ENCODE measurements at regions not wholly inside any gene's neighbourhood (a gene's known extent, or its start where the extent isn't known, plus 50 kb on each side); places are given as distances from the start of the nearest gene placed in this dataset.

DNA sequence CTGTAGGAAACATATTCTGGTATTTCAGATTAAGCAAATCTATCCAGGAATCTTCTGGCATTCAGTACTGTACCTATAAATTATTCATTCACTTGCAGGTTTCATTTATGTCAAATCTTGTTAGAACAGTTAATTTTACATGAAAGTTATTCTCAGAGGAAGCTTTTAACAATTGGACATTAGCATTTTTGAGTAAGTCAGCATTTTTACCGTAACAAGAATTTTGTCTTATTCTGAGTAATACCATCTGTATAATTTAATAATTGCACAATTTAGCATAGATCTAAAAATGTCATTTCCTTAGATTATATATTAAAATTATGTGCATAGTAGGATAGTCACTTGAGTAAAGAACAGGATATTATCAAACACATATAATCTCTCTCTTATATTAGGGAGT lies 764.8 kb upstream of the LRFN5 start:
- H3K36me3 Mint-ChIP-seq (ENCODE audit: low read depth): no peaks in the 10 kb centered on the region
- no peak overlapping the region for H3K27ac Mint-ChIP-seq
- no peaks in the 10 kb centered on the region for H3K4me1 Mint-ChIP-seq
- H3K4me3 Mint-ChIP-seq: no peak overlapping the region
- TF ChIP-seq, protein P1, sequence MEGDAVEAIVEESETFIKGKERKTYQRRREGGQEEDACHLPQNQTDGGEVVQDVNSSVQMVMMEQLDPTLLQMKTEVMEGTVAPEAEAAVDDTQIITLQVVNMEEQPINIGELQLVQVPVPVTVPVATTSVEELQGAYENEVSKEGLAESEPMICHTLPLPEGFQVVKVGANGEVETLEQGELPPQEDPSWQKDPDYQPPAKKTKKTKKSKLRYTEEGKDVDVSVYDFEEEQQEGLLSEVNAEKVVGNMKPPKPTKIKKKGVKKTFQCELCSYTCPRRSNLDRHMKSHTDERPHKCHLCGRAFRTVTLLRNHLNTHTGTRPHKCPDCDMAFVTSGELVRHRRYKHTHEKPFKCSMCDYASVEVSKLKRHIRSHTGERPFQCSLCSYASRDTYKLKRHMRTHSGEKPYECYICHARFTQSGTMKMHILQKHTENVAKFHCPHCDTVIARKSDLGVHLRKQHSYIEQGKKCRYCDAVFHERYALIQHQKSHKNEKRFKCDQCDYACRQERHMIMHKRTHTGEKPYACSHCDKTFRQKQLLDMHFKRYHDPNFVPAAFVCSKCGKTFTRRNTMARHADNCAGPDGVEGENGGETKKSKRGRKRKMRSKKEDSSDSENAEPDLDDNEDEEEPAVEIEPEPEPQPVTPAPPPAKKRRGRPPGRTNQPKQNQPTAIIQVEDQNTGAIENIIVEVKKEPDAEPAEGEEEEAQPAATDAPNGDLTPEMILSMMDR (IDR thresholded peaks at IDR 0.05): no peak
- no peaks in the 10 kb centered on the region for H3K9me3 Mint-ChIP-seq
- no peaks in the 10 kb centered on the region for H3K27me3 Mint-ChIP-seq (ENCODE audit: low read depth, poor library complexity)
- no peak for DNase-seq

GRCh38 chr14:40838601-40839000 lies 768.1 kb upstream of the LRFN5 start:
- Mint-ChIP-seq H3K4me3 (no peak overlapping the region), H3K4me1 (no peaks in the 10 kb centered on the region), H3K27ac (no peak overlapping the region), H3K36me3 (ENCODE audit: low read depth) (no peaks in the 10 kb centered on the region), H3K27me3 (ENCODE audit: low read depth, poor library complexity) (no peaks in the 10 kb centered on the region), H3K9me3 (peaks cover 3% of the 10 kb centered on the region)
- TF ChIP-seq, protein P1 (IDR thresholded peaks at IDR 0.05): no peak
- DNase-seq: no peak

- peaks cover 11% of the 10 kb centered on the region for H3K9me3 Mint-ChIP-seq
- TF ChIP-seq, protein P1 (IDR thresholded peaks at IDR 0.05): no peak
- H3K4me1 Mint-ChIP-seq: no peaks in the 10 kb centered on the region
- DNase-seq: no peak
- no peaks in the 10 kb centered on the region for H3K27me3 Mint-ChIP-seq (ENCODE audit: low read depth, poor library complexity)
- no peak overlapping the region for H3K4me3 Mint-ChIP-seq
- no peak overlapping the region for H3K27ac Mint-ChIP-seq
- H3K36me3 Mint-ChIP-seq (ENCODE audit: low read depth): no peaks in the 10 kb centered on the region
Measured at GRCh38 chr14:40806471-40806870, 800.2 kb upstream of the LRFN5 start.

DNA sequence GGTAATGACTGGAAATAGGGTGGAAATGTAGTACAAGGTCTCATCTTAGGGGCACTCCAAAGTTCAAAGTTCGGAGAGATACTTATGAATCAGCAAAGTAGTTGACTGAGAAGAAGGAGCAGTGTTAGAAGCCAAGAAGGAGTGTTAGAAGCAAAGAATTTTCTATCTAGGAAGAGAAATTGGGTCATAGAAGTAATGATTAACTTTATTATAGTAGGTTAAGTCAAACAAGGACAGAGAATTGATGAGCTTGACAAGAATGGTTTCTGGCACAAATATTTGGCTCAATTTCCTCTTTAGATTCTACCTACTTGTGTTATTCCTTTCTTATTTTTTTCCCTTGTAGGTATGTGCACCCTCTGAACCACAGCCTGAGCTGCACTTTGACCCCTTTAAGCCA lies 810.5 kb upstream of the LRFN5 start:
- Mint-ChIP-seq H3K4me3 (no peak overlapping the region), H3K27me3 (ENCODE audit: low read depth, poor library complexity) (no peaks in the 10 kb centered on the region), H3K36me3 (ENCODE audit: low read depth) (no peaks in the 10 kb centered on the region), H3K27ac (no peak overlapping the region), H3K4me1 (no peaks in the 10 kb centered on the region), H3K9me3 (no peaks in the 10 kb centered on the region)
- DNase-seq: no peak
- TF ChIP-seq, protein P1 (IDR thresholded peaks at IDR 0.05): no peak

- Mint-ChIP-seq H3K36me3 (ENCODE audit: low read depth) (no peaks in the 10 kb centered on the region), H3K27ac (no peak overlapping the region), H3K9me3 (peaks cover 4% of the 10 kb centered on the region), H3K4me3 (no peak overlapping the region), H3K27me3 (ENCODE audit: low read depth, poor library complexity) (peaks cover 3% of the 10 kb centered on the region), H3K4me1 (no peaks in the 10 kb centered on the region)
- TF ChIP-seq, protein P1 (IDR thresholded peaks at IDR 0.05): no peak
- no peak for DNase-seq
Measured at GRCh38 chr14:40784860-40785259, 821.8 kb upstream of the LRFN5 start.

DNA sequence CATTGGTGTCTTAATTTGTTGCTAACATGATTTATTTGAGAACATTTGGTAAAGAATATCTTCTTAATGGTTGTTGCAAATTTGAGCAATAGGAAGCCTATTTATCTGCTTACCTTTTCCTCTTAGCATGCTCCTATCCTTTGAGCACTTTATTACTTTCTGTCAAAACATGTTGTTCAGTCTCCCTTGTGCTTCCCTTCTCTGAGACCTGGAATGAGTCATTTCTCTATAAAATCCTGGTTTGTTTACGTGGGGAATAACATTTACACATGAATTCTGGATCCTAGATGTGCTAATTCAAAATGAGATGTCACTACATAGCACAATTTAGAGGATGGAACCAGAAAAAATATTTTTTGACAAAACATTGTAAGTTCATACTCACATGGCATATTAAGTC lies 844.0 kb upstream of the LRFN5 start:
- no peak overlapping the region for H3K4me3 Mint-ChIP-seq
- no peaks in the 10 kb centered on the region for H3K9me3 Mint-ChIP-seq

More for the DNA sequence above, 844.0 kb upstream of the LRFN5 start:
- Mint-ChIP-seq H3K36me3 (ENCODE audit: low read depth) (no peaks in the 10 kb centered on the region), H3K27me3 (ENCODE audit: low read depth, poor library complexity) (no peaks in the 10 kb centered on the region), H3K4me1 (no peaks in the 10 kb centered on the region), H3K27ac (no peak overlapping the region)
- DNase-seq: no peak
- TF ChIP-seq, protein P1 (IDR thresholded peaks at IDR 0.05): no peak
